ENCODE measurements at regions not wholly inside any gene's neighbourhood (a gene's known extent, or its start where the extent isn't known, plus 50 kb on each side); places are given as distances from the start of the nearest gene placed in this dataset.

GRCh38 chr12:27870939-27871338 is 90.9 kb upstream of the MANSC4 start:
- Histone ChIP-seq H3K27ac (ENCODE audit: low read depth, low read length, poor library complexity, severe bottlenecking) (no peak overlapping the region), H4K20me1 (ENCODE audit: insufficient read depth, low read length) (no peaks in the 10 kb centered on the region), H3K9me2 (ENCODE audit: insufficient read depth, low read length) (no peaks in the 10 kb centered on the region), H3K9me3 (ENCODE audit: low read length) (no peaks in the 10 kb centered on the region), H2AFZ (ENCODE audit: low read length) (no peak overlapping the region), H3K4me1 (ENCODE audit: insufficient read depth, low read length, poor library complexity, severe bottlenecking) (no peaks in the 10 kb centered on the region), H3K4me3 (ENCODE audit: low read depth, low read length, poor library complexity, severe bottlenecking) (no peak overlapping the region), H3K79me2 (ENCODE audit: insufficient read depth, low read depth, low read length) (no peaks in the 10 kb centered on the region), H3K36me3 (ENCODE audit: insufficient read depth, low read length) (no peaks in the 10 kb centered on the region), H3K4me2 (ENCODE audit: low read length) (no peak overlapping the region)
- CTCF ChIA-PET (ENCODE audit: unreplicated experiment), result no interaction called here
- POLR2A ChIA-PET, result no interaction called here
- no peak for DNase-seq (ENCODE audit: low spot score)
- BruUV-seq (replicated peaks), result no TSS peak
- no peak for TF ChIP-seq EZH2phosphoT487 (IDR thresholded peaks at IDR 0.05; ENCODE audit: borderline replicate concordance, low read depth, low read length)
- TF ChIP-seq CTCF (conservative IDR thresholded peaks at IDR 0.05; ENCODE audit: low read length), result no peak
- intact Hi-C loops (cut with micrococcal nuclease; ENCODE audit: unreplicated experiment), result no loop called here

DNA sequence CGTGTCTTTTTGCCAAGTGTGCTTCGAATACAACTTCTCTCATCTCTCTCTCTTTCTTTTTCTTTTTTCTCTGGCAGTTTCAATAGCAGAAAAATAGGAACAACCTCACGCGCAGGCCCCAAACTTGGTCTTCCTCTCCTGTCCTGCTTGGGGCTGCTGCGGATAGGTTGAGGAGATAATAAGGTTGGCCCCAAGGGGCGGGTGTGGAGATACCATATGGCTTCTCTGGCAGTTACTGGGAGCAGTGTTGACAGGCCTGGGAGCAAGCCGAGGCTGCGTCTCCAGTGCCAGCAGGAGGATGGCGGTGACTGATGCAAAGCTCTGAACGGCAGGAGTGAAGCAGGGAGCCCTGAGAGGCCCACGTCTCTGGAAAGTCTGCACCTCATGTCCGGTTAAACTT is 89.5 kb upstream of the MANSC4 start:
- Histone ChIP-seq H3K36me3 (ENCODE audit: insufficient read depth, low read length) (no peaks in the 10 kb centered on the region), H3K4me1 (ENCODE audit: insufficient read depth, low read length, poor library complexity, severe bottlenecking) (no peaks in the 10 kb centered on the region), H3K79me2 (ENCODE audit: insufficient read depth, low read depth, low read length) (no peaks in the 10 kb centered on the region), H3K4me3 (ENCODE audit: low read depth, low read length, poor library complexity, severe bottlenecking) (no peak overlapping the region), H3K27ac (ENCODE audit: low read depth, low read length, poor library complexity, severe bottlenecking) (no peak overlapping the region), H3K9me3 (ENCODE audit: low read length) (no peaks in the 10 kb centered on the region), H3K4me2 (ENCODE audit: low read length) (no peak overlapping the region), H3K9me2 (ENCODE audit: insufficient read depth, low read length) (no peaks in the 10 kb centered on the region), H4K20me1 (ENCODE audit: insufficient read depth, low read length) (no peaks in the 10 kb centered on the region), H2AFZ (ENCODE audit: low read length) (no peak overlapping the region)
- ChIA-PET CTCF (ENCODE audit: unreplicated experiment) (no interaction called here), POLR2A (interaction anchor here (0.6 kb wide), 1 partner anchor 430 kb away, joined by 3 read pairs; no protein-coding TSS in a partner anchor)
- DNase-seq (ENCODE audit: low spot score), result no peak
- intact Hi-C loops (cut with micrococcal nuclease; ENCODE audit: unreplicated experiment), result no loop called here
- BruUV-seq (replicated peaks), result no TSS peak
- no peak for TF ChIP-seq EZH2phosphoT487 (IDR thresholded peaks at IDR 0.05; ENCODE audit: borderline replicate concordance, low read depth, low read length)

GRCh38 chr12:27868139-27868538 is 88.1 kb upstream of the MANSC4 start:
- Histone ChIP-seq H4K20me1 (ENCODE audit: insufficient read depth, low read length) (no peaks in the 10 kb centered on the region), H3K9me3 (ENCODE audit: low read length) (no peaks in the 10 kb centered on the region), H3K79me2 (ENCODE audit: insufficient read depth, low read depth, low read length) (no peaks in the 10 kb centered on the region), H3K9me2 (ENCODE audit: insufficient read depth, low read length) (no peaks in the 10 kb centered on the region), H3K36me3 (ENCODE audit: insufficient read depth, low read length) (no peaks in the 10 kb centered on the region), H3K4me2 (ENCODE audit: low read length) (no peak overlapping the region), H3K4me1 (ENCODE audit: insufficient read depth, low read length, poor library complexity, severe bottlenecking) (no peaks in the 10 kb centered on the region), H3K27ac (ENCODE audit: low read depth, low read length, poor library complexity, severe bottlenecking) (no peak overlapping the region), H2AFZ (ENCODE audit: low read length) (no peak overlapping the region), H3K4me3 (ENCODE audit: low read depth, low read length, poor library complexity, severe bottlenecking) (no peak overlapping the region)
- CTCF ChIA-PET (ENCODE audit: unreplicated experiment), result no interaction called here
- intact Hi-C loops (cut with micrococcal nuclease; ENCODE audit: unreplicated experiment), result no loop called here
- TF ChIP-seq CTCF (conservative IDR thresholded peaks at IDR 0.05; ENCODE audit: low read length), result no peak
- TF ChIP-seq EZH2phosphoT487 (IDR thresholded peaks at IDR 0.05; ENCODE audit: borderline replicate concordance, low read depth, low read length), result no peak
- POLR2A ChIA-PET, result interaction anchor here (0.8 to 1.1 kb wide), 2 partner anchors 39 to 127 kb away, joined by 3 to 6 read pairs; no protein-coding TSS in a partner anchor
- BruUV-seq (replicated peaks), result no TSS peak
- no peak for DNase-seq (ENCODE audit: low spot score)

Data from OCI-LY7 (cell line).